GM21529 (cell line): ENCODE measurements at regions not wholly inside any gene's neighbourhood (a gene's known extent, or its start where the extent isn't known, plus 50 kb on each side); places are given as distances from the start of the nearest gene placed in this dataset.

Experiments
- ATAC-seq: cut with Tn5 transposase; IDR thresholded peaks from one replicate; pipeline ENCODE4 v1.9.1; 2021; ENCODE audit not compliant: unreplicated experiment

DNA sequence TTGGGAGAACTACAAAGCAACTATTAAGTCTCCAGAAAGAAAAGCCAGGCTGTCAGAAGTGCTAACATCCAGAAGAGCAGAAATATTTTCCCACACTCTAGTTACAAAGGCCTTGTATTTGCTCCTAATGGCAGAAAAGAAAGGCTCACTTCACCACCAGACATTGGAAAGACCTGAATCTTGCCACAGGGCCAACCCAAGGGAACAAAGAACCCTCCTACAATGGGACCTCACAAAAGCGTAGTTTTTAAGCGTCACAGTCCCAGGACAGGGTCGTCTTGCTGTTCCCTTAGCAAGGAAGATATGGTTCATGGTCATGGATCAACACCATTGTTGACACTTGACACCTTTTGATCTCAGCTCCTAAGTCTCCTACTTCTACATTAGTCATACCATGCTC, 119.1 kb downstream of the RPS29 start:
- ATAC-seq: no peak

DNA sequence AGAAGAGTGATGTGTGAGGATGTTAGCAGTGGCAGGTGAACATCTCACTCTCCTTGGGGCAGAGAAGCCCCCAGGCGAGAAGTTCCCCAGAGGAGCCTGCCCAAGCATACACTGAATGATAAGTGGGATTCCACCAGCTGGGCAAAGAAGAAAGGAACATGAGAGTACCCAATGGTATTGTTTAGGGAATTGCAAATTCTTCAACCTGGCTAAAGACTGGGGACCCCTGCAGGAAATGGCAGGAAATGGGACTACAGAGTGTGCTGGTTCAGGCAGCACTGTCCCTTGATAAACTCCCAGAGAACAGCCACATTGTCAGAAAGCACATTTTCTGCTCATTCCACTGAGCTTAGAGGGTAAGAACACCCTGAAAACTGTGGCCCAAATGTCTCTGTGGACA, 121.3 kb downstream of the RPS29 start:
- no peak for ATAC-seq

DNA sequence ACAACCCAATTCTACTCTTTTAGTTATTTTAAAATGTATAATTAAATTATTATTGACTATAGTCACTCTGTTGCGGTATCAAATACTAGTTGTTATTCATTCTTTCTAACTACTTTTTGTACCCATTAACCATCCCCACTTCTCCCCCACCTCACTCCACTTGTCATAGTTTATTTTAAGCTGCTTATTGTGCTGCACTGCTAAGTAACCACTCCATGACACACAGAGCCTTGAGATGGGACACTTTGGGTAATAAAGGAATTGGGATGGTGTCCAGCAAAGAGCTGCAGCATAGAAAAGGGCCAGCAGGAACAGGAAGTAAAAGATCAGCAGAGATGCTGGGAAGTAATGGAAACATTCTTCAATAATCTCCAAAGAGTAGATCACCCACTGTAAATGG, 123.0 kb downstream of the RPS29 start:
- ATAC-seq: no peak

DNA sequence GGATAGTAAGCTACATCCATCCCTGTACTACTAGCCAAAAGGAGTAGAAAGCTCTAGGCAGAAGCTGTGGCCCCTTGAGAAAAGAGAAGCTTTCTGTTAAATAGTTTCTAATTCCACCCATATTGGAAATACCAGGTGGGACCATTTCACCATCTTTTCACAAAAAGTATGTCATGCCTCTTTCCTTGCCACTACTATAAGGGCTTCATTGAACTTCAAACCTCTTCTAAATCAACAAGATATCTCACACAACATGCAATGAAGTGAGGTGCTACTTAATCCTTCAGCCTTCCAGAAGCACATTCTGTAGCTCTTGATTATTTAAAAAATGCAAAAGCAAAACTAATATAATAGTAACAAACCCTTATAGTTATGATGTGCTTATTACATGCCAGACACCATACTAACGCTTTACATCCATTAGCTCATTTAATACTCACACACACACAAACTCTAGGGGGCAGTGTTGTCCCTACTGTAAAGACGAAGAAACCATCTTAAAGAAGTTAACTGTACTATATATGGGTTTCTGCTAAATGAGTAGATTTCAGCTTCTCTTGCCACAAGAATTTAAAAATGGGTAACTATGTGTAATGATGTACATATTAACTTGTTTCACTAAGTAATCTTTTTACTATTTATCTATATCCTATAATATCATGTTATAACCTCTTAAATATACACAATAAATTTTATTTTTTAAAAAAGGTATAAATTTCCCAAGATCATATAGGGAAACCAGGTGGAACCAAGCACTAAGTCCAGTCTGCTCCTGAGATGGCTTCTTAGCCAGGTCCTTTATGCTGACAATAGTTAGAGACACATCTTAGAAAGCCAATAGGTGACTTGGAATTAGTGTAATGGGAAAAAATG, 124.4 kb downstream of the RPS29 start:
- peak; percentile 97 for ATAC-seq

DNA sequence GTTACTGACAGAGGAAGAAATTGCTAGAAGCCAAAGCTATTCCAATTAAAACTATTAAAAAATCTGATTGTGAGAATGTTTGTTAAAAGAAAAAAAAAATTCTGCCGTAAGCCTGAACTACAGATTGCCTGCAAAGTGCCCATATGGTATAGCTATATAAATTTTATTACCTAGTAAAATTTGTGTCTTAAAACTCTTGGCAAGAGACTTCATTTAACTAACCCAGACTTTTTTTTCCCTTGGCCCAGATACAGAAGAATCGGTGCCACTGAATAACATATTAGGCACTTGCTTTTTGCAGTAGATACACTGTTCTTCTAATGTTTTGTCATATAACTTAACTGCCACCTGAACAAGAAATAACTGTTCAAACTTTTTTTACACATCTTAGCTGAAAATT, 125.5 kb downstream of the RPS29 start:
- no peak for ATAC-seq

DNA sequence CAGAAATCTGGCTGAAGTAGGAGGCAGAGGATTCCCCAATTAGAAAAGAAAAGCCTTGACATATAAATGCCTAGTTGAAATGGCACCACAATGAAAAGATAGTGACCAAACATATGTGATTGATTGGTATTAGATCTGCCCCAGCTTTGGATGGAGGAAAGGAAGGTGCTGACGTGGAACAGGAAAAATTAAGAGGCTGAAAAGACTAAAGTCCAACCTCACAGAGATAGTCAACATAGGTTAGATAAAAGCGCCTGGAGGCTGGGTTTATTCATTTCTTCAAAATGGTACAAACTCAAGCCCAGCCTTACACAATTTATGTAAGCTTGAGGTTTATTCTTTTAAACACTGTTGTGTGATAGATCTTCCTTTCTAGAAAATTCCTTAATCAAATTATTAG, 129.6 kb downstream of the RPS29 start:
- ATAC-seq: no peak

DNA sequence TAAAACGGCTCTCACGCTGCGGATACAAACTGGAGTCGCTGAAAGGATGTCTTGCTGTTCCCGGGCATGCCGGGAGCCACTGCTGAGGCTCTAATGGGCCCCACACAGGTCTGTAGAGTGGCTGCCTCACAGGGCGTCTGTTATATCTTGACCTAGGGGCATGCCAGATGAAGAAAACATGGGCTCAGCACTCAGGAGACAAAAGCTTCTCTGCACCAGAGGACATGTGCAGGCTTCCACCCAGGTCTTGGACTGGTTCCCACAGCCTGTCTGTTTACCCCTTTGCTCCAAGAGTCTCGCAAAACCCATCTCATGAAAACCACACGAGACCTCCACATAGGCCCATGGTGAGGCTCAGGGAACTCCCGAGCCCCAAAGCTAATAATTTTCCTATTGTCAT, 134.2 kb downstream of the RPS29 start:
- no peak for ATAC-seq

DNA sequence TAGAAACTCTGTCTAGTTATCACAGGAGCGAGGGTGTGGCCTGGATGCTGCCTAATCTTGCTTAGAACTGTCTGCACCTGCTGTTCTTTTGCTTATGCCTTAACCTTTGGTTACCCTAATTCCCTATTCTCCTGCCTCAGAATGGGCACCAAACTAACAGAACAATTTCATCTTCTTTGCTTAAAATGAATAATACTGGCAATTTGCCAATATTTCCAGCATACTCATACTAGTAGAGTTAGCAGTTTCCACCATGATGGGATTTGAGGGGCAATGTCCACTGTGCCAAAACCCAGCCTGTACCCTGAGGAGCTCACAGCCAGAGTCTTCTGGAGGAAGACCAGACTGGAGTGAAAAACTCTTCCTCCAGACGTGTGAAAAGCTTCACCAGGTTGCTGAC, 136.4 kb downstream of the RPS29 start:
- ATAC-seq: no peak

DNA sequence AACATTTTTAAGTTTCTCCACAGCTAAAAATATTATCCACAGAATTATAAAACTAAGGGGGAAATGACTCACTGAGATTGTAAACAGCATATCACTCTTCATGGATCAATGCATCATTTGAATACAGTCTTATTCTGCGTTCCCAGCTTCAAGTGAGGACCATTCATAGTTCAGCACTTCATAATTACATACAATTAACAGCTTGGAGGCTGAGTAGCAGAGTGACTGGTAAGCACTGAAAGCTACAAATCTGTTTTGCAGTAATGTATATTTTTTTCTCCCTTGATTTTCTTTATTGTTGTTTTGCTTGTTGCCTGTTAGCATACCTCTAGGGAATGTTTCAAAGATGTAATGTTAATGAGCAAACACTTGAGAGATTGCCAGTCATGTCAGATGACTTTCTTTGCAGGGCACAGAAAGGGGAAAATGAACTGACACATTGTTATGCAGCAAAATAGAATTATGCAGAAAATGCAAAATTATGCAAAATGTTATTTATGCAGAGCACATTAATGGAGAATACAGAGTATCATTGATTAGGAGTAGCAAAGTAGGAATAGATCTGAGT, 138.6 kb downstream of the RPS29 start:
- no peak for ATAC-seq

DNA sequence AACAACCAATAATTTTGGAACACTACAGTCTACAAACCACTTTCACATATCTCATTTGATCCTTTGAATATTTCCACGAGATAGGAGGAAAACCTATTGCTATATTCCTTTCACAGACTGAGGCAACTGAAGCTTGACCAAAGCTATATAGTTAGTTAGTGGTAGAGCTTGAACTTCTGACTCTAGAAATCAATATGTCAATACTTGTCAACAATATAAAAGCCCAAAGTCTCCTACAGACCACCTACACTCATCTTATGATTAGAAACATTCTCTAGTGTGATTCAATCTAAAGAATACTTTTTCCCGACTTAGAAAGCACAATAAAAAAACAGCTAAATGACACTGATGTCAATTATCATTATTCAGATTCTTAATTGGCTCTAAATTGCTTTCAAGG, 139.4 kb downstream of the RPS29 start:
- ATAC-seq: no peak

DNA sequence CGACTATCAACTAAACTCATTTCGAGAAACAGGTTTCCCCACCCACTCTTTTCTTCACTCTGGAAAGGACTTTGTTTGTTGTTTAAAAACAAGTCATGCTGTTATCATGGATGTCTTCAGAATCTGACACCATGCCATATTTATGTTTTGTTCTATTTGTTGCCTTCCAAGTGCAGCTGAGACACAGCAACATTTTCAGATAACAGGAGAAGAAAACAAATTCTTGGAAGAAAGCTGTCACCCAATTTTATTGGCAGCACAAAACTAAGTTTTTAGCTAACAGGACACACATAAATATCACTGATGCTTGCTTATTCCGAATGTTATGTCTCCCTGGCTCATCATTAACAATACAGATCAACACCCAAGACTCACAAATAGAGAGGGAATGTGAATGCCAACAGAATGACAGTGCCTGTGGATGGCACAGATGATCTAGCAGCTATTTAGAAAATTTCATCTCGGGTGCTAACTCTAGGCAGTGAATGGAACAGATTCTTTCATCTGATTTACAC, 147.9 kb downstream of the RPS29 start:
- ATAC-seq: no peak

DNA sequence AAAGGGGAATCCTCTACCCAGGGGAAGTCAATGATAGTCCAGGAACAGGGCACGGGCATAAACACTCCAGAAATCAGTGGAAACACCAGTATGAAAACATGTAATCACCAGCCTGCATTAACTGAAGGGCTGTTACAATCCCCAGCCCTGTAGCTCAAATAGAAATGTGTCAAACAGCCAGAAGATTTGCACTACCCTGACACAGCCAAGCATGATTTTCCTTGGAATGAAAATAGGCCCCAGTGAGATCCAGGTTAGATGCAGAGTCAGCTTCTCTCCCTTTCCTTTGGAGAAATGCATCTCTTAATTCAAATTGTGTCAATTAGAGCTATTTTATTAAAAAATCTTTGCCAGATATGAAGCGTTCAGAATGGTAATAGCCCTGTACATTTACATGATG, 158.1 kb downstream of the RPS29 start:
- ATAC-seq: no peak

DNA sequence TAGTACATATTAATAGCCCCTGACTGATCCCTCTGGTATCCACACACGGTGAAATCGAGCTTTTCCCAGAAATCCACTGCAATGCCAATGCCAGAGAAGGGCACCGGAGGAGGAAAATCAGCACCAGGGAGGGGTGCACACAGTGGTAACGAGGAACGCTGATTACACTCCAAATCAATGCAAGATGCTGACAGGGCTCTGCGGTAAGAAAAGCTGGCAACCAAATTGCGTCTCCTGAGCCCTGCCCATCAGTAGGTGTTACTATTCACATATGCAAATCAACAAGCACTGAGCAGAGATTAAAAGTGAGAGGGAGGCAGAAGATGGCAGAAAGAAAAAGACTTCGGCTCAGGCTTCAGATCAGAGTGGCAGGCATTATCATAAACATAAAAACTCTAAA, 159.1 kb downstream of the RPS29 start:
- no peak for ATAC-seq

DNA sequence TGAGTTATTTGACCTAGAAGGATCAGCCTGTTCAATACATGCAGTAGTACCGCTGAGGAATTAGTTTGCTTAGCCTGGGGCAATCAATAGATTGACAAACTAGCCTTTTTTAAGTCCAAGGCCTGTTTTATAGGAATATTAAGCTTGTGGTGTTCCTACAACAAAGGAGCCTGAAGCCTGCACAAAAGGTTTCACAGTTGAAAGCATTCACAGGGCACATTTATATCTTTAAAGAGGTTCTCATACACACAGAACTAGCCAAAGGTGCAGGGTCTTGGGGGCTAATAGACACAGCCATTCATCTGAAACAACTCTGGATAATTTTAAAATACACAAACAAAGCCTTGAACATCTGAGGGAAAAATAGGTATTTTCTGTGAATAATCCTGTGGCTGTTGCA, 160.3 kb downstream of the RPS29 start:
- no peak for ATAC-seq

DNA sequence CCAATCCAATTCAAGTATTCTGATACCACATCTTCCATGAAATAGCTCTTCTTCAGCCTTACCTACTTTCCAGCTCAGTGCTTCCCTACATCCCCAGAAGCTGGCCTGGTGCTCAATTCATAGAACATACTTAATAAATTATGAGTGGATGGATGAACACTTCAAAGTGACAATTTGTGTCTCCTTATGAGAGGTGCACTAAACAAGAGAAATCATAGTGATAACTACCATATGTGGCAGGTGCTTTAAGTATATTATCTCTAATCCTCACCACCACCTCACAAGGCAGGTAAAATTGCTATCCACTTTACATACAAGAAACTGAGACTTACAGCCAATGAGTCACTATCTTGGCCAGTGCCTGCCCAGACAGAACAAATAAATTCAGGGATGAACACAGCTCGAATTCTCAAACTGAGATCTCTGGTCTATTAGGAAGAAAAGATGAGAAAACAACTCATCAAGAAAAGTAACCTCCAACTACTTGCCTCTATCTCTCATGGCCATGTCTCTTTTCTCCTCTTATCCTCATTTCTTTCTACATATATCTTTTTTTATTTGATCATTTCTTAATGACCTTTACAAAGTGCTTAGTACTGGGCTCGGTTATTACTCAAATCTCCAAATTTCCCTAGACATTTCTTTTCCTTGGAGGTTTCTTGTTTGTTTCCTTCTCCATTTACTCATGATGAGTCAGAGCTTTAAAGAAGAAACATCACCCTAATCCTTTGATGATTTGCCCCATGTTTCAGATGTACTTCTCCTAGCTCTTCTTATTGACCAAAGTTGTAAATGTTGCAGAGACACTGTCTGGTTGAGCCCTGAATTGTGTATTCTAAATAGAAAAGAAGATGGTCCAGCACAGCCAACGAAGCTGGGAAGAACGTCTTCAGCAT, 161.5 kb downstream of the RPS29 start:
- ATAC-seq: no peak

DNA sequence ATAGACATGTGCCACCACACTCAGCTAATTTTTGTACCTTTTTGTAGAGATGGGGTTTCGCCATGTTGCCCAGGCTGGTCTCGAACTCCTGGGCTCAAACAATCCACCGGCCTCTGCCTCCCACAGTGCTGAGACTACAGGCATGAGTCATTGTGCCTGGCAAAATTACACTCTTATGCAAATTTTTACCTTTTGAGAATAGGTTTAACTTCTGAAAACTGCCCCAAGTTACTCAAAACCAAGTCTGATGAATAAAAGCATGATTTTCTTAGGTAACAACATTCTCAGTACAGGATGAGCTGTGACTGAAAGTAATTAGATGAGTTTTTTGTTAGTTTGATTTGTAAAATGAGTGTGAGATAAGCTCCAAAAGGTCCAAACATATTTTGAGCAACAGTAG, 166.0 kb downstream of the RPS29 start:
- ATAC-seq: peak; percentile 57

DNA sequence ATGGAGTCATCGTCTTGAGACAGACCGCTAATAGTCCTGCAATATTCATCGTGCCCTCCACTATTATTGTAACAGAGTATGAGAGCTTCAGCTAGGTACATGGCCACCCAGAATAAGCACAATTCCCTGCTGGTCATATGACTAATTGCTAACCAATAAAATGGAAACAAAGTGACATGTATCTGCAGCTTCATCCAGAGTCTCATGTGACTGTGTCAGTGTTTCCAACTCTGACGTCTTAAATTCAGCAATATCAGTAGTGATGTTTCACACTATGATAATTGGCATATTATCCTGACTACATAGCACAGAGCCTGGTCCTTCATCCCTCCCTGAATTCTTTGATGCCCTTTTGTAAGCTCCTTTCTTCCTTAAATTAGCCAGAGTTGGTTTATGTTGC, 167.4 kb downstream of the RPS29 start:
- ATAC-seq: no peak

DNA sequence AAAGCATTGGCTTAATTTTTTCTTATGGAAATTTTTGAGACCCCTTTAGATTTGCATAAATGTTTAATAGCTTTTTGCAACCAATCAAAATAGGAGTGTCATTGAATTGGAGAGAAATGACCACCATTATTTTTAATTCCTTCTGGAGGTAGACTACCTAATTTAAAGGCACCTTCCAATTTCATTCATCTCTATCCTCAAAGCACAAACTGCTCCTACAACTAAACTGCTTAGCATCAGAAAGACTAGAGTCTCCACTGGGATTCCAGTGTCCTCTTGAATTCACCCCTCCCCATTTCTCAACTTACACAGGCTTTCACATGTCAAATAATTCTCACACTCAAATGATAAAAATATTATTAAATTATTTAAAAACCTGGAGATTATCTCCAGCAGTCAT, 168.4 kb downstream of the RPS29 start:
- no peak for ATAC-seq

DNA sequence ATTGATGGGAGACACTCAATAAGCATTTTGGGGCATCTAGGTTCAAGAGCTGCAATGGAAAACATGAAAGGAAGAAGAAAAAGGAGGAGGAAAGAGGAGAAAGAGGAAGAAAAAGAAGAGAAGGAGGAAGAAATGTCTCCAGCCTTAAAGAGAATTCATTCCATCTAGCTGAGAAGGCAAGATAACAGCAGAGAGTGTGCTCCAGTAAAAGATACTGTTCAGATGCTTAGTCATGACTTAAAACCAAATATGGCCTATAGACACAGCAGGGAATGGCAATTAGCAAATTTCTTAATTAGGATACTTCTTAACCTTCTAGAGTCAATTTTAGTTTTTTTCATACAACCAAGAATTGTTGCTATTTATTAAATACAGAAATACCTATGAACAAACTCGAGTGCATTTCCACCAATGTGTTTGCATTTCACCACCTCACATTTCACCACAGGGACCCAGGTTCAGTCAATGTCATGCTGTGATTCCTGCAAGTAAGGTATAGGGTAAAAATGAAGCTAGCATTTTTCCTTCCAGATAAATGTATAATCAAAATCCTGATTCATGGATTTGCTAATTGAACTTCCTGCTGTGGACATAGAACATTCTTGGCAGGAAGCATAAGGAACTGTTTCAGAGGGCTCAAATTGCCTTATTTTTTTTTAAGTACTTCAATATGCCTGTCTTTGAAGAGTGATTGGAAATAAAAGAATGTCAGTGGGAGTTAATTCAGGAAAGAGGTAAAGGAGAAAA, 177.8 kb downstream of the RPS29 start:
- no peak for ATAC-seq

DNA sequence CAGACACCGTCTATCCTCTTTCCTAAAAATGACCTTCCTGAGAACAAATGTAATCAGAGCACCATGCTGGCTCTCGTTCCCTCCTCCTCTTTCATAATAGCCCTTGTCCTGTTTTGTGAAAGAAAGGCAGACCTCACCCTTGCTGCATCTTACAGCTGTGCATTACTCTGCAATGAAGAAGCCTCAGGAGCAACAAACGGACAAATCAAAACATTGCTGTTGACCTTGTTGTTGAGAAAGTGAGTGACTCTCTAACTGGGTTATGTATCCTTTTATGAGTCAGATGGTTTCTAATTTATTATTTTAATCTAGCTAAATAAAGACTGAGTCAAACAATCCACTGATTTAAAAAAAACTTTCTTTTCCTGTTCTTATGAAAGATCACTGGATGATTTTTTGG, 180.9 kb downstream of the RPS29 start:
- no peak for ATAC-seq

DNA sequence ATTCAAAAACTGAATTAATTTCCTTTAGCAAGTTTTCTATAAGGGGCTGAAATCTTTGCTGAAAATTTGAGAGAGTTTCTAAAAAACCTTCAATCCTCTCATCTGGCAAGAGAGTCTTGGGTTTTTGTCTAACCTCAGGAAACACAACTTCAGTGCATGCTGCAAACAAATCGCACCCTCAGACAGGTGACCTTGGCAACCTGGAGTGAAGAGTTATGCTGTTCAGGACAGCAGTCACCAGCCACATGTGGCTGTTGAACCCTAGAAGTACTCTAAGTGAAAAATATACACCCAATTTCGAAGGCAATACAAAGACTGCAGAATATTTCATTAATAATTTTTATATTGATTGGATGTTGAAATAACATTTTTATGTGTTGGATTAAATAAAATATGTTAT, 184.8 kb downstream of the RPS29 start:
- ATAC-seq: no peak
